Upper lobe of right lung (tissue), 1 donor: ENCODE measurements at regions not wholly inside any gene's neighbourhood (a gene's known extent, or its start where the extent isn't known, plus 50 kb on each side); places are given as distances from the start of the nearest gene placed in this dataset.

ENCODE experiments used
- ATAC-seq: fragments of 200-7000 bp; cut with Tn5 transposase; one replicate; pipeline ENCODE4 v1.9.1; 2020; ENCODE audit warnings: mild to moderate bottlenecking, moderate library complexity
- DNase-seq: peaks from one replicate; pipeline ENCODE4 v3.0.0-alpha.2; 2020
- H3K27ac ChIP-seq: fragments of 200-600 bp; one replicate; pipeline ENCODE4 v1.8.0; 2022
- H3K27me3 ChIP-seq: fragments of 200-600 bp; one replicate; pipeline ENCODE4 v1.8.0; 2022; ENCODE audit warnings: mild to moderate bottlenecking
- H3K36me3 ChIP-seq: fragments of 200-600 bp; one replicate; pipeline ENCODE4 v1.8.0; 2022
- H3K4me1 ChIP-seq: fragments of 200-600 bp; one replicate; pipeline ENCODE4 v1.8.0; 2022
- H3K4me3 ChIP-seq: fragments of 200-600 bp; one replicate; pipeline ENCODE4 v1.8.0; 2022; ENCODE audit warnings: mild to moderate bottlenecking
- H3K9me3 ChIP-seq: fragments of 200-600 bp; one replicate; pipeline ENCODE4 v1.8.0; 2022
- intact Hi-C: fragments of 100-400 bp; cut with DNase I; formaldehyde crosslinking; loops from one replicate; pipeline ENCODE4 v1.11.0; 2022
- TF ChIP-seq, protein P1 (sequence below): fragments of 200-600 bp; IDR thresholded peaks from one replicate; pipeline ENCODE4 v1.8.0; 2022; ENCODE audit warnings: antibody characterized with exemption
- donor health status: DM: no; HTN: yes; CAD: no; lungs with severe emphysema.

DNA sequence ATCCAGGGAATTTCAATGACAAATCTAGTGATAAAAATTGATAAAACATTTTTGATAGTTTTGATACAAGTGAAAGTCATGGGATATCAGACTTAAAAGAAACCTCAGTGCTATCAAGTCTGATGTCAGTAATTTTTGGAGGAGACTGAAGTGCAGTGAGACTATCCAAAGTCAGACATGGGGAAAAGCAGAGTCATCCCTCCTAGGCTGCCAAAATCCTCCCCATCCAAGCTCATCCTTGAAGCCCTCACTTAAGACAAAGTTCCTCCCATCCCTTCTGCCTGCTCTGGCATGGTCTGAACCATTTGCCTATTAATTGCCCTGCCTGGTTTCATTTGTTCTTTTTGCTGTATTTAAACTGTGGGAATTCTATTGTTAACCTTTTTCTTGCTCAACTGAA lies 456.9 kb upstream of the UBE2E2 start:
- H3K4me3 ChIP-seq, result no peak overlapping the region
- H3K36me3 ChIP-seq, result no peaks in the 10 kb centered on the region
- no peak overlapping the region for H3K27ac ChIP-seq
- DNase-seq (no peak), ATAC-seq (no peak)
- intact Hi-C loops, result no loop called here
- H3K27me3 ChIP-seq, result no peaks in the 10 kb centered on the region
- no peaks in the 10 kb centered on the region for H3K9me3 ChIP-seq
- no peaks in the 10 kb centered on the region for H3K4me1 ChIP-seq
- TF ChIP-seq, protein P1, sequence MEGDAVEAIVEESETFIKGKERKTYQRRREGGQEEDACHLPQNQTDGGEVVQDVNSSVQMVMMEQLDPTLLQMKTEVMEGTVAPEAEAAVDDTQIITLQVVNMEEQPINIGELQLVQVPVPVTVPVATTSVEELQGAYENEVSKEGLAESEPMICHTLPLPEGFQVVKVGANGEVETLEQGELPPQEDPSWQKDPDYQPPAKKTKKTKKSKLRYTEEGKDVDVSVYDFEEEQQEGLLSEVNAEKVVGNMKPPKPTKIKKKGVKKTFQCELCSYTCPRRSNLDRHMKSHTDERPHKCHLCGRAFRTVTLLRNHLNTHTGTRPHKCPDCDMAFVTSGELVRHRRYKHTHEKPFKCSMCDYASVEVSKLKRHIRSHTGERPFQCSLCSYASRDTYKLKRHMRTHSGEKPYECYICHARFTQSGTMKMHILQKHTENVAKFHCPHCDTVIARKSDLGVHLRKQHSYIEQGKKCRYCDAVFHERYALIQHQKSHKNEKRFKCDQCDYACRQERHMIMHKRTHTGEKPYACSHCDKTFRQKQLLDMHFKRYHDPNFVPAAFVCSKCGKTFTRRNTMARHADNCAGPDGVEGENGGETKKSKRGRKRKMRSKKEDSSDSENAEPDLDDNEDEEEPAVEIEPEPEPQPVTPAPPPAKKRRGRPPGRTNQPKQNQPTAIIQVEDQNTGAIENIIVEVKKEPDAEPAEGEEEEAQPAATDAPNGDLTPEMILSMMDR, result no peak

DNA sequence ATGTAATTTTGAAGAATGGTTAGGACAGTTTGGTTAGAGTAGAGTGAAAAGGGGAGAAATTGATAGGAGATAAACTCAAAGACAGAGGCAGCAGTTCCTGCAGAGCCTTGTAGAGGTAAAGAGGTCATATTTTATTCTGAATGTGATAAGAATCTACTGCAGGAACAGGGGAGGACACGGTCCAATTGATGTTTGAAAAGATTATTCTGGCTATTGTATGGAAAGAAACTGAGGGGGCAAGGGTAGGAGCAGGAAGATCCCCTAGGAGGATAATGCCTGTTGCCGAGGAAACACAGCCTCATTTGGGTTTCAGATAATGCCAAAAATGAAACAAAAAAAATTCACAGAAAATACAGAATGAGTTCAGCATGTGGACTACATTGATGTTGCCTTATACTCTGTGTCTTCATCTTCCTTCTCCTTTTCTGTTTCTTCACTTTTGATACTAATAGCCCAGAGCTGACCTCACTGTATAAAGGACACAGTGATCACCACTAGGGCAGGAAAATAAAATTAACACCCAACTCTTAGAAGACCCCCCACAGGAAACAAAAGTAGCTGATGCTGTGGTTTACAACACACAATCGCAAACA lies 454.6 kb upstream of the UBE2E2 start:
- H3K36me3 ChIP-seq, result no peaks in the 10 kb centered on the region
- no peak for ATAC-seq
- no peaks in the 10 kb centered on the region for H3K27me3 ChIP-seq
- no peak overlapping the region for H3K4me3 ChIP-seq
- H3K4me1 ChIP-seq, result no peaks in the 10 kb centered on the region
- no peak overlapping the region for H3K27ac ChIP-seq
- intact Hi-C loops, result no loop called here
- no peak for DNase-seq
- TF ChIP-seq, protein P1, result no peak
- H3K9me3 ChIP-seq, result no peaks in the 10 kb centered on the region

DNA sequence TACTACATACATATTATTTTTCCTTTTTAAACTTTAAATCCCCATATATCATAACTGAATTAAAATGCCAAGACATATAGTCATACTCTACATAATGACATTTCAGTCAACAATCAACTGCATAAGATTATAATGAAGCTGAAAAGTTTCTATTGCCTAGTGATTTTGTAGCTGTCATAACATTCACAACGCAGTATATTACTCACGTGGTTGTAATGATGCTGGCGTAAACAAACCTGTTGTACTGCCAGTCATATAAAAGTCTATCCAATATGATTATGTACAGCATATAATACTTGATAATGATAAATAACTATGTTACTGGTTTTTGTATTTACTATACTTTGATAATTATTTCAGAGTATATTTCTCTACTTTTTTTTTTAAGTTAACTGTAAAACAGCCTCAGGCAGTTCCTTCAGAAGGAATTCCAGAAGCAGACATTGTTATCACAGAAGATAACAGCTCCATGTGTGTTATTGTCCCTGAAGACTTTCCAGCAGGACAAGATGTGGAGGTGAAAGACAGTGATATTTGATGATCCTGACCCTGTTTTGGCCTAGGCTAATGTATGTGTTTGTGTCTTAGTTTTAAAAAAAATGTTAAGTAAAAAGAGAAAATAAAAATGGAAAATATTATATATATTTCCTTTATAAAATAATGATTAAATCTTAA lies 443.4 kb upstream of the UBE2E2 start:
- no peaks in the 10 kb centered on the region for H3K27me3 ChIP-seq
- H3K9me3 ChIP-seq, result no peaks in the 10 kb centered on the region
- H3K4me1 ChIP-seq, result no peaks in the 10 kb centered on the region
- no peak overlapping the region for H3K4me3 ChIP-seq
- intact Hi-C loops, result no loop called here
- H3K27ac ChIP-seq, result no peak overlapping the region
- ATAC-seq (no peak), DNase-seq (no peak)
- TF ChIP-seq, protein P1, result no peak
- no peaks in the 10 kb centered on the region for H3K36me3 ChIP-seq

DNA sequence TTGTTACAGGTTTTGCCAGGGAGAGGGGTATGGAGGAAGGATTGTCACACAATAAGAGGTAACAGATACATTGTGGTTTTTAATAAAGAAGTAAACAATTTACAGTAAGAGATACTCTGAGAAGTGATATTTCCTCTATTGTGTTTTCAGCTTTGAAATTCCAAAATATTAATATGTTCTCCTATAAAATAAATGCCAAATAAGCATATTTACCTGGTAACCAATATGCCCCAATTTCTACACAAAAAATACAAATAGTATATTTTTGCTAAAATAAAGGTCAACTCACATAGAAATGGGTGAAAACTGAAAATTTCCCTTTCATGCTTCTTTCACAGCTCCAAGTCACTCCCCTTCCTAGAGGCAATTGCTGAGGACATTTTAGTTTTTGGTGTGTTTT lies 437.4 kb upstream of the UBE2E2 start:
- H3K27ac ChIP-seq, result no peak overlapping the region
- intact Hi-C loops, result no loop called here
- TF ChIP-seq, protein P1, result no peak
- no peak for DNase-seq
- H3K27me3 ChIP-seq, result no peaks in the 10 kb centered on the region
- H3K4me3 ChIP-seq, result no peak overlapping the region
- no peaks in the 10 kb centered on the region for H3K36me3 ChIP-seq
- no peak for ATAC-seq
- H3K4me1 ChIP-seq, result no peaks in the 10 kb centered on the region
- no peaks in the 10 kb centered on the region for H3K9me3 ChIP-seq

DNA sequence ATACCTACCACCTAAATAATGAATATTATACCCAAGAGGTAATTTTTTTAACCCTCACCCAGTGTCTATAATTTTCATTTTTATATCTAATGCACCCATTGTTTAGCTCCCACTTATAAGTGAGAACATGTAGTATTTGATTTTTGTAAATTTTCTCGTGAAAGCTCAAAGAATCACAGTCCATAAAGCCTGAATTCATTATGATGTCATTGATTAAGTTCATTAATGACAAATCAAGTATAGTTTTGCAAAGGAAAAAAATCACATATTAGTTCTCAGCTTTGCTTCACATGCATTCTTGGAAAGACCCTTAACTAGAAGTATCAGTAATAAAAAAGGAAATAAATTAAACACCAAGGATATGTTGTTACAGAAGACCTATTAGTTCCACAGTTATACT lies 425.3 kb upstream of the UBE2E2 start:
- no peak overlapping the region for H3K4me3 ChIP-seq
- H3K27ac ChIP-seq, result no peak overlapping the region
- DNase-seq (no peak), ATAC-seq (no peak)
- intact Hi-C loops, result no loop called here
- H3K9me3 ChIP-seq, result no peaks in the 10 kb centered on the region
- H3K4me1 ChIP-seq, result no peaks in the 10 kb centered on the region
- no peaks in the 10 kb centered on the region for H3K36me3 ChIP-seq
- TF ChIP-seq, protein P1, result no peak
- no peaks in the 10 kb centered on the region for H3K27me3 ChIP-seq
